ENCODE measurements at regions not wholly inside any gene's neighbourhood (a gene's known extent, or its start where the extent isn't known, plus 50 kb on each side); places are given as distances from the start of the nearest gene placed in this dataset.

GRCh38 chr17:72030067-72030899 is 90.5 kb upstream of the SOX9 start:
- no peaks in the 10 kb centered on the region for H3F3A ChIP-seq (ENCODE audit: low read depth)
- no peaks in the 10 kb centered on the region for H3K36me3 ChIP-seq (ENCODE audit: insufficient read depth, low read length)
- no peak overlapping the region for H3K9ac ChIP-seq (ENCODE audit: low read depth, low read length, poor library complexity, severe bottlenecking)
- H3K4me3 ChIP-seq (ENCODE audit: low read length, poor library complexity, severe bottlenecking) = no peak overlapping the region
- TF ChIP-seq EZH2phosphoT487 (IDR thresholded peaks at IDR 0.05; ENCODE audit: borderline replicate concordance) (no peak), CTCF (conservative IDR thresholded peaks at IDR 0.05; ENCODE audit: low read length) (no peak)
- H2AFZ ChIP-seq (ENCODE audit: low read length) = no peak overlapping the region
- no peaks in the 10 kb centered on the region for H3K9me3 ChIP-seq (ENCODE audit: insufficient read depth, low read depth, low read length)
- no peaks in the 10 kb centered on the region for H3K79me2 ChIP-seq (ENCODE audit: insufficient read depth, low read length)
- no peaks in the 10 kb centered on the region for H4K20me1 ChIP-seq (ENCODE audit: insufficient read depth, low read length, poor library complexity, severe bottlenecking)
- H3K4me1 ChIP-seq (ENCODE audit: insufficient read depth, low read length, poor library complexity, severe bottlenecking) = no peaks in the 10 kb centered on the region
- no peak overlapping the region for H3K4me2 ChIP-seq (ENCODE audit: low read depth, low read length, poor library complexity, severe bottlenecking)
- no peaks in the 10 kb centered on the region for H3K9me2 ChIP-seq (replicated peaks; ENCODE audit: low read depth, low read length)
- no peaks in the 10 kb centered on the region for H3K27me3 ChIP-seq (ENCODE audit: insufficient read depth, low read length, poor library complexity, severe bottlenecking)

GRCh38 chr17:72031219-72031884 is 89.5 kb upstream of the SOX9 start:
- Histone ChIP-seq H3K9me3 (ENCODE audit: insufficient read depth, low read depth, low read length) (no peaks in the 10 kb centered on the region), H3K79me2 (ENCODE audit: insufficient read depth, low read length) (no peaks in the 10 kb centered on the region), H3K27me3 (ENCODE audit: insufficient read depth, low read length, poor library complexity, severe bottlenecking) (no peaks in the 10 kb centered on the region), H3K4me1 (ENCODE audit: insufficient read depth, low read length, poor library complexity, severe bottlenecking) (no peaks in the 10 kb centered on the region), H2AFZ (ENCODE audit: low read length) (no peak overlapping the region), H3K4me2 (ENCODE audit: low read depth, low read length, poor library complexity, severe bottlenecking) (no peak overlapping the region), H3K9me2 (replicated peaks; ENCODE audit: low read depth, low read length) (no peaks in the 10 kb centered on the region), H3K36me3 (ENCODE audit: insufficient read depth, low read length) (no peaks in the 10 kb centered on the region), H4K20me1 (ENCODE audit: insufficient read depth, low read length, poor library complexity, severe bottlenecking) (no peaks in the 10 kb centered on the region), H3K4me3 (ENCODE audit: low read length, poor library complexity, severe bottlenecking) (no peak overlapping the region), H3F3A (ENCODE audit: low read depth) (no peaks in the 10 kb centered on the region), H3K9ac (ENCODE audit: low read depth, low read length, poor library complexity, severe bottlenecking) (no peak overlapping the region)
- TF ChIP-seq EZH2phosphoT487 (IDR thresholded peaks at IDR 0.05; ENCODE audit: borderline replicate concordance) (no peak), CTCF (conservative IDR thresholded peaks at IDR 0.05; ENCODE audit: low read length) (no peak)

GRCh38 chr17:72033334-72033733 is 87.5 kb upstream of the SOX9 start:
- Histone ChIP-seq H3F3A (ENCODE audit: low read depth) (no peaks in the 10 kb centered on the region), H4K20me1 (ENCODE audit: insufficient read depth, low read length, poor library complexity, severe bottlenecking) (no peaks in the 10 kb centered on the region), H3K27me3 (ENCODE audit: insufficient read depth, low read length, poor library complexity, severe bottlenecking) (no peaks in the 10 kb centered on the region), H3K9me2 (replicated peaks; ENCODE audit: low read depth, low read length) (no peaks in the 10 kb centered on the region), H3K9me3 (ENCODE audit: insufficient read depth, low read depth, low read length) (no peaks in the 10 kb centered on the region), H3K79me2 (ENCODE audit: insufficient read depth, low read length) (no peaks in the 10 kb centered on the region), H3K4me2 (ENCODE audit: low read depth, low read length, poor library complexity, severe bottlenecking) (no peak overlapping the region), H3K4me1 (ENCODE audit: insufficient read depth, low read length, poor library complexity, severe bottlenecking) (no peaks in the 10 kb centered on the region), H3K4me3 (ENCODE audit: low read length, poor library complexity, severe bottlenecking) (no peak overlapping the region), H3K36me3 (ENCODE audit: insufficient read depth, low read length) (no peaks in the 10 kb centered on the region), H2AFZ (ENCODE audit: low read length) (no peak overlapping the region), H3K9ac (ENCODE audit: low read depth, low read length, poor library complexity, severe bottlenecking) (no peak overlapping the region)
- TF ChIP-seq CTCF (conservative IDR thresholded peaks at IDR 0.05; ENCODE audit: low read length) (no peak), EZH2phosphoT487 (IDR thresholded peaks at IDR 0.05; ENCODE audit: borderline replicate concordance) (no peak)

All from Loucy (cell line).